IMR-90 (cell line): ENCODE measurements at regions not wholly inside any gene's neighbourhood (a gene's known extent, or its start where the extent isn't known, plus 50 kb on each side); places are given as distances from the start of the nearest gene placed in this dataset.

Source experiments
- ATAC-seq: fragments of 200-7000 bp; cut with Tn5 transposase; 2 replicates; pipeline ENCODE4 v1.9.1; 2020; ENCODE audit warnings: low read depth, mild to moderate bottlenecking, moderate library complexity
- BruUV-seq: library from RNA; stranded (reverse); fragments of 400-500 nt; replicated peaks from 2 replicates; lab custom pipeline; 2021; lab: Mats Ljungman, UMichigan
- CTCF ChIA-PET: fragments of 300-600 bp; formaldehyde crosslinking; extraction: SDS; loops from one replicate; lab custom pipeline; 2021; ENCODE audit warnings: antibody characterized with exemption; lab: Yijun Ruan, JAX
- POLR2A ChIA-PET: fragments of 300-600 bp; sonication (Branson Sonifier 250); formaldehyde crosslinking; loops from one replicate; lab custom pipeline; 2022; ENCODE audit warnings: antibody characterized with exemption; ENCODE audit not compliant: unreplicated experiment; lab: Charles Lee
- DNase-seq: peaks from one replicate; pipeline ENCODE4 v3.0.0; 2013
- H2AFZ ChIP-seq: replicated peaks from 2 replicates; pipeline ENCODE3; 2013; ENCODE audit warnings: low read length, mild to moderate bottlenecking; ENCODE audit not compliant: poor library complexity
- H2AK5ac ChIP-seq: 2 replicates; pipeline ENCODE4 v1.6.1; 2013; ENCODE audit warnings: low read depth, low read length, inconsistent platforms
- H2AK9ac ChIP-seq: replicated peaks from 2 replicates; pipeline ENCODE3; 2013; ENCODE audit warnings: mild to moderate bottlenecking, low read depth, low read length, moderate library complexity; ENCODE audit not compliant: poor library complexity
- H2BK120ac ChIP-seq: 2 replicates; pipeline ENCODE4 v1.6.1; 2013; ENCODE audit warnings: low read depth, low read length, inconsistent platforms
- H2BK15ac ChIP-seq: 3 replicates; pipeline ENCODE4 v1.6.1; 2013; ENCODE audit warnings: low read depth, low read length, inconsistent platforms
- H2BK20ac ChIP-seq: 2 replicates; pipeline ENCODE4 v1.6.1; 2013; ENCODE audit warnings: low read depth, mild to moderate bottlenecking, inconsistent platforms, low read length, moderate library complexity
- H2BK5ac ChIP-seq: 2 replicates; pipeline ENCODE4 v1.6.1; 2013; ENCODE audit warnings: mild to moderate bottlenecking, low read depth, low read length, inconsistent platforms; ENCODE audit not compliant: poor library complexity, severe bottlenecking
- H3K14ac ChIP-seq: replicated peaks from 2 replicates; pipeline ENCODE4 v1.6.1; 2013; ENCODE audit warnings: low read depth, low read length, inconsistent platforms
- H3K18ac ChIP-seq: 2 replicates; pipeline ENCODE4 v1.6.1; 2013; ENCODE audit warnings: low read depth, low read length, control low read depth
- H3K23ac ChIP-seq: 2 replicates; pipeline ENCODE4 v1.6.1; 2013; ENCODE audit warnings: low read depth, low read length, inconsistent platforms
- H3K27ac ChIP-seq: 2 replicates; pipeline ENCODE4 v1.5.1; 2013; ENCODE audit warnings: mild to moderate bottlenecking, control low read depth, low read length; ENCODE audit not compliant: insufficient read depth
- H3K27me3 ChIP-seq: 2 replicates; pipeline ENCODE4 v1.6.1; 2013; ENCODE audit warnings: low read length; ENCODE audit not compliant: control insufficient read depth, insufficient read depth
- H3K36me3 ChIP-seq: 2 replicates; pipeline ENCODE4 v1.6.1; 2013; ENCODE audit warnings: low read length, mixed read lengths; ENCODE audit not compliant: control insufficient read depth, insufficient read depth
- H3K4ac ChIP-seq: 2 replicates; pipeline ENCODE4 v1.6.1; 2013; ENCODE audit warnings: low read depth, low read length, inconsistent platforms
- H3K4me1 ChIP-seq: 2 replicates; pipeline ENCODE4 v1.6.1; 2013; ENCODE audit warnings: low read length, mixed read lengths; ENCODE audit not compliant: control insufficient read depth, insufficient read depth
- H3K4me2 ChIP-seq: 2 replicates; pipeline ENCODE4 v1.6.1; 2013; ENCODE audit warnings: low read depth, mild to moderate bottlenecking, control low read depth, low read length, moderate library complexity
- H3K4me3 ChIP-seq: 2 replicates; pipeline ENCODE4 v1.5.1; 2013; ENCODE audit warnings: low read depth, mild to moderate bottlenecking, control low read depth, low read length, moderate library complexity; ENCODE audit not compliant: insufficient read depth
- H3K56ac ChIP-seq: 2 replicates; pipeline ENCODE4 v1.6.1; 2013; ENCODE audit warnings: low read length, inconsistent platforms; ENCODE audit not compliant: insufficient read depth; ENCODE audit errors: extremely low read depth
- H3K79me1 ChIP-seq, 2 experiments: 2 replicates each; pipeline ENCODE4 v1.6.1; 2013; ENCODE audit warnings: low read length in 2 of 2, inconsistent platforms in 1 of 2, low read depth in 1 of 2
- H3K9ac ChIP-seq: 2 replicates; pipeline ENCODE4 v1.6.1; 2013; ENCODE audit warnings: low read depth, low read length, control low read depth
- H3K9me1 ChIP-seq: 2 replicates; pipeline ENCODE4 v1.6.1; 2013; ENCODE audit warnings: low read length, inconsistent platforms; ENCODE audit not compliant: insufficient read depth
- H3K9me3 ChIP-seq: 2 replicates; pipeline ENCODE4 v1.6.1; 2013; ENCODE audit warnings: low read length; ENCODE audit not compliant: control insufficient read depth, insufficient read depth
- H4K20me1 ChIP-seq: 2 replicates; pipeline ENCODE4 v1.6.1; 2013; ENCODE audit warnings: low read length, inconsistent platforms; ENCODE audit not compliant: insufficient read depth
- H4K5ac ChIP-seq: 2 replicates; pipeline ENCODE4 v1.6.1; 2013; ENCODE audit warnings: mild to moderate bottlenecking, low read depth, low read length, control low read depth
- H4K8ac ChIP-seq, 2 experiments: 2 replicates each; pipeline ENCODE4 v1.6.1; 2013; ENCODE audit warnings: low read depth in 2 of 2, low read length in 2 of 2, control low read depth in 1 of 2, inconsistent platforms in 1 of 2
- H4K91ac ChIP-seq: 2 replicates; pipeline ENCODE4 v1.6.1; 2013; ENCODE audit warnings: low read depth, low read length, inconsistent platforms; ENCODE audit not compliant: insufficient read depth
- MAZ ChIP-seq: IDR thresholded peaks from 2 replicates; pipeline ENCODE4 v1.6.1; 2012; ENCODE audit warnings: low read depth, mild to moderate bottlenecking, low read length, improper control_type of control experiment, moderate library complexity, borderline replicate concordance
- MXI1 ChIP-seq: IDR thresholded peaks from 2 replicates; pipeline ENCODE4 v1.6.1; 2012; ENCODE audit warnings: low read depth, mild to moderate bottlenecking, low read length, moderate library complexity, borderline replicate concordance
- NFE2L2 ChIP-seq: fragments of 150-350 bp; IDR thresholded peaks from 2 replicates; pipeline ENCODE4 v1.6.1; 2016; ENCODE audit warnings: low read depth, mild to moderate bottlenecking, low read length
- whole genome bisulfite sequencing, 2 experiments: methylation state at CpG; one replicate each; pipeline versions ENCODE4 v1.1.5 to v1.1.7; 2013; ENCODE audit warnings: missing lambda C conversion rate in 2 of 2; ENCODE audit not compliant: insufficient read length in 1 of 2; ENCODE audit errors: extremely low coverage in 2 of 2; 5-methylcytosine and 5-hydroxymethylcytosine counted together
- dilution Hi-C: fragments of 300-500 bp; cut with HindIII; formaldehyde crosslinking; loops from one replicate; pipeline ENCODE4 v1.14.3; 2018; ENCODE audit warnings: low sequenced_read_pairs; ENCODE audit not compliant: unreplicated experiment
- in situ Hi-C: fragments of 300-500 bp; cut with MboI; formaldehyde crosslinking; loops from 3 replicates; pipeline ENCODE4 v1.14.3; 2019; ENCODE audit warnings: low sequenced_read_pairs, inconsistent platforms, mixed read lengths
- intact Hi-C: fragments of 100-400 bp; cut with micrococcal nuclease; formaldehyde crosslinking; loops from 2 replicates; pipeline ENCODE4 v1.10.0; 2022

DNA sequence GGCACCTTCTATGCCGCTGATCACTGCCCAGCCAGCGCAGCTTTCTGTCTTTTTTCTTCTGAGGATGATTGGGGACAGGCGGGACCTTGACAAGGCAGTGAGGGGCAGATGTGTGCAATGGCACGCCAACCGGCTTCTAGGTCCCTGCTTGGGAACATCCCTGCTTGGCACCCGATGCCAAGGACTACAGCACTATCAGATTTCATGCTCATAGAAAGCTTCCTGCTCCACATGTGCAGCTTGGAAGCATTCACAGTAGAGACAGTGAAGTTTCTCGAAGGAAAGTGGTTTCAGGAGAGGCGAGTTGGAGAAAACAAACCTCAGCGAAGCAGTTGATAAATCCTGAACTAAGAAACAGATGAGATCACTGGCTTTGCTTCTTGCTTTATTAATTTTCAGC, 267.5 kb upstream of the HABP2 start:
- Histone ChIP-seq H3K4me3 (no peak overlapping the region), H2BK5ac (no peak overlapping the region), H2BK120ac (no peak overlapping the region), H4K20me1 (no peaks in the 10 kb centered on the region), H3K18ac (no peak overlapping the region), H4K5ac (no peak overlapping the region), H3K23ac (no peak overlapping the region), H3K27ac (no peak overlapping the region), H3K4ac (no peak overlapping the region), H3K4me1 (no peaks in the 10 kb centered on the region), H3K79me1 (no peaks in the 10 kb centered on the region), H3K9me1 (no peaks in the 10 kb centered on the region), H3K14ac (no peak overlapping the region), H4K91ac (no peak overlapping the region), H3K9ac (no peak overlapping the region), H3K9me3 (no peaks in the 10 kb centered on the region), H3K4me2 (no peak overlapping the region), H4K8ac (no peak overlapping the region), H2AK9ac (no peak overlapping the region), H2BK20ac (no peak overlapping the region), H2BK15ac (no peak overlapping the region), H2AFZ (no peak overlapping the region), H3K27me3 (peaks cover 2% of the 10 kb centered on the region; the same call in 1 of the 2 replicates), H3K56ac (no peak overlapping the region), H2AK5ac (no peak overlapping the region), H3K36me3 (no peaks in the 10 kb centered on the region)
- DNase-seq: no peak
- CTCF ChIA-PET: interaction anchor here (0.6 kb wide), 1 partner anchor 89 kb away, joined by 3 read pairs; no protein-coding TSS in a partner anchor
- POLR2A ChIA-PET: no interaction called here
- BruUV-seq: no TSS peak
- intact Hi-C loops: no loop called here
- in situ Hi-C loops: no loop called here
- no peak for ATAC-seq
- TF ChIP-seq MAZ (no peak), MXI1 (no peak), NFE2L2 (no peak)
- dilution Hi-C loops: no loop called here
- no CpG with 5 or more reads among the region's 9 CpGs for WGBS, 2 experiments
